ENCODE measurements at regions not wholly inside any gene's neighbourhood (a gene's known extent, or its start where the extent isn't known, plus 50 kb on each side); places are given as distances from the start of the nearest gene placed in this dataset.

DNA sequence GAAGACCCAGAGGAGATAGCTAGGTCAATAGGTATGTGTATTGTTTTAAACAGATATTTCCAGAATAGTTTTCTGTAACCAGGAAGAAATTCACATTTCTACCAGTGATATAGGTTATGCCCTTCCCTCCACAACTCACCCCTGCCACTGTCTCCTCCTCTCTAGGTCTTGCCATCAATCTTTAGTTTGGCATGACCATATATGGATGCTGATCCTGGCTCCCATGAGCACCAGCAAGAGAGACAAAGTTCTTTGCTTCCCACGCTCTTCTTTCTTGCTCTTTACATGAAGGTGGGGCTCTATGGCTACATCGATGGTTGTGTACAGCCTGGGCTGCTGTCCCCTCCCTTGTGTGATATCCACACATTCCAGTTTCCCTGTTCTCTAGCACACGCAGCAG lies 459.4 kb upstream of the ID4 start (continued):
- TF ChIP-seq, protein P1, sequence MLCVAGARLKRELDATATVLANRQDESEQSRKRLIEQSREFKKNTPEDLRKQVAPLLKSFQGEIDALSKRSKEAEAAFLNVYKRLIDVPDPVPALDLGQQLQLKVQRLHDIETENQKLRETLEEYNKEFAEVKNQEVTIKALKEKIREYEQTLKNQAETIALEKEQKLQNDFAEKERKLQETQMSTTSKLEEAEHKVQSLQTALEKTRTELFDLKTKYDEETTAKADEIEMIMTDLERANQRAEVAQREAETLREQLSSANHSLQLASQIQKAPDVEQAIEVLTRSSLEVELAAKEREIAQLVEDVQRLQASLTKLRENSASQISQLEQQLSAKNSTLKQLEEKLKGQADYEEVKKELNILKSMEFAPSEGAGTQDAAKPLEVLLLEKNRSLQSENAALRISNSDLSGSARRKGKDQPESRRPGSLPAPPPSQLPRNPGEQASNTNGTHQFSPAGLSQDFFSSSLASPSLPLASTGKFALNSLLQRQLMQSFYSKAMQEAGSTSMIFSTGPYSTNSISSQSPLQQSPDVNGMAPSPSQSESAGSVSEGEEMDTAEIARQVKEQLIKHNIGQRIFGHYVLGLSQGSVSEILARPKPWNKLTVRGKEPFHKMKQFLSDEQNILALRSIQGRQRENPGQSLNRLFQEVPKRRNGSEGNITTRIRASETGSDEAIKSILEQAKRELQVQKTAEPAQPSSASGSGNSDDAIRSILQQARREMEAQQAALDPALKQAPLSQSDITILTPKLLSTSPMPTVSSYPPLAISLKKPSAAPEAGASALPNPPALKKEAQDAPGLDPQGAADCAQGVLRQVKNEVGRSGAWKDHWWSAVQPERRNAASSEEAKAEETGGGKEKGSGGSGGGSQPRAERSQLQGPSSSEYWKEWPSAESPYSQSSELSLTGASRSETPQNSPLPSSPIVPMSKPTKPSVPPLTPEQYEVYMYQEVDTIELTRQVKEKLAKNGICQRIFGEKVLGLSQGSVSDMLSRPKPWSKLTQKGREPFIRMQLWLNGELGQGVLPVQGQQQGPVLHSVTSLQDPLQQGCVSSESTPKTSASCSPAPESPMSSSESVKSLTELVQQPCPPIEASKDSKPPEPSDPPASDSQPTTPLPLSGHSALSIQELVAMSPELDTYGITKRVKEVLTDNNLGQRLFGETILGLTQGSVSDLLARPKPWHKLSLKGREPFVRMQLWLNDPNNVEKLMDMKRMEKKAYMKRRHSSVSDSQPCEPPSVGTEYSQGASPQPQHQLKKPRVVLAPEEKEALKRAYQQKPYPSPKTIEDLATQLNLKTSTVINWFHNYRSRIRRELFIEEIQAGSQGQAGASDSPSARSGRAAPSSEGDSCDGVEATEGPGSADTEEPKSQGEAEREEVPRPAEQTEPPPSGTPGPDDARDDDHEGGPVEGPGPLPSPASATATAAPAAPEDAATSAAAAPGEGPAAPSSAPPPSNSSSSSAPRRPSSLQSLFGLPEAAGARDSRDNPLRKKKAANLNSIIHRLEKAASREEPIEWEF (IDR thresholded peaks at IDR 0.05; ENCODE audit: insufficient replicate concordance, low read depth, low read length) = no peak
- TF ChIP-seq POLR2A (IDR thresholded peaks at IDR 0.05; ENCODE audit: low read depth, low read length) (no peak), BMI1 (IDR thresholded peaks at IDR 0.05; ENCODE audit: borderline replicate concordance) (no peak), ZBED1 (IDR thresholded peaks at IDR 0.05; ENCODE audit: borderline replicate concordance) (no peak), TAF1 (IDR thresholded peaks at IDR 0.05; ENCODE audit: borderline replicate concordance, low read depth, low read length) (no peak)

DNA sequence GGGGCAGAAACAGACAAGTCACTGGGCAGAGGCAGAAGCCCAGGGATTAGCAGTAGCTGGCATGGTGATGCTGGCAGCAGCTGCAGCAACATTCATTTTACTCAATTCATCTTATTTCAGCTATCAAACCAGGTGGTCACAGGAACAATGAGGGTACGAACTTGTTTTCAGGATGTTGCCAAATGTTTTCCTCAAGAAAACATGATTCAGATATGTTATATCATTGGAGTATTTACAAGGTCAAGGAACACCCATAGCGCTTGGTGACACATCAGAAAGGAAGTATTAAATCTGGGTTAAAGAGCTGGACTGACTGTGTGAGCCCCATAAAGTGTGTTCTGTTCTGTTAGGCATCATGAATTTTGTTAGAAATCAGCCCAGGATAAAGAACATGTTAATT lies 456.9 kb upstream of the ID4 start:
- BruUV-seq (replicated peaks) = no TSS peak
- no peak overlapping the region for H3K9ac ChIP-seq (ENCODE audit: control insufficient read depth, insufficient read depth, low read length)
- in situ Hi-C loops (cut with MboI) = no loop called here
- H2AFZ ChIP-seq (ENCODE audit: control insufficient read depth, low read depth, low read length) = no peak overlapping the region
- H3K4me2 ChIP-seq (ENCODE audit: control insufficient read depth, insufficient read depth) = no peak overlapping the region
- ChIA-PET CTCF (no interaction called here), POLR2A (no interaction called here), RAD21 (ENCODE audit: unreplicated experiment) (no interaction called here), SMC1A (ENCODE audit: uncharacterized antibody, unreplicated experiment) (no interaction called here)
- H3K27me3 ChIP-seq (replicated peaks in 1 of 2; ENCODE audit: control insufficient read depth in 2 of 2, insufficient read depth in 2 of 2, low read length in 1 of 2) = no peaks in the 10 kb centered on the region
- no peaks in the 10 kb centered on the region for H3K4me1 ChIP-seq (ENCODE audit: control insufficient read depth, insufficient read depth, low read length)
- WGBS (ENCODE audit: insufficient coverage, insufficient replicate concordance, low lambda C conversion rate, missing lambda C conversion rate) = 26% methylated on average over 2 of the region's 2 CpGs
- H3K4me3 ChIP-seq = no peak overlapping the region
- no peaks in the 10 kb centered on the region for H4K20me1 ChIP-seq (ENCODE audit: control insufficient read depth, insufficient read depth)
- intact Hi-C loops (cut with micrococcal nuclease; ENCODE audit: unreplicated experiment) = no loop called here
- no peak for TF ChIP-seq CHD1 (IDR thresholded peaks at IDR 0.05; ENCODE audit: low read depth, low read length)
- TF ChIP-seq, protein P2, sequence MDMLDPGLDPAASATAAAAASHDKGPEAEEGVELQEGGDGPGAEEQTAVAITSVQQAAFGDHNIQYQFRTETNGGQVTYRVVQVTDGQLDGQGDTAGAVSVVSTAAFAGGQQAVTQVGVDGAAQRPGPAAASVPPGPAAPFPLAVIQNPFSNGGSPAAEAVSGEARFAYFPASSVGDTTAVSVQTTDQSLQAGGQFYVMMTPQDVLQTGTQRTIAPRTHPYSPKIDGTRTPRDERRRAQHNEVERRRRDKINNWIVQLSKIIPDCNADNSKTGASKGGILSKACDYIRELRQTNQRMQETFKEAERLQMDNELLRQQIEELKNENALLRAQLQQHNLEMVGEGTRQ (IDR thresholded peaks at IDR 0.05; ENCODE audit: borderline replicate concordance, low read depth, low read length) = no peak
- TF ChIP-seq, protein P3, sequence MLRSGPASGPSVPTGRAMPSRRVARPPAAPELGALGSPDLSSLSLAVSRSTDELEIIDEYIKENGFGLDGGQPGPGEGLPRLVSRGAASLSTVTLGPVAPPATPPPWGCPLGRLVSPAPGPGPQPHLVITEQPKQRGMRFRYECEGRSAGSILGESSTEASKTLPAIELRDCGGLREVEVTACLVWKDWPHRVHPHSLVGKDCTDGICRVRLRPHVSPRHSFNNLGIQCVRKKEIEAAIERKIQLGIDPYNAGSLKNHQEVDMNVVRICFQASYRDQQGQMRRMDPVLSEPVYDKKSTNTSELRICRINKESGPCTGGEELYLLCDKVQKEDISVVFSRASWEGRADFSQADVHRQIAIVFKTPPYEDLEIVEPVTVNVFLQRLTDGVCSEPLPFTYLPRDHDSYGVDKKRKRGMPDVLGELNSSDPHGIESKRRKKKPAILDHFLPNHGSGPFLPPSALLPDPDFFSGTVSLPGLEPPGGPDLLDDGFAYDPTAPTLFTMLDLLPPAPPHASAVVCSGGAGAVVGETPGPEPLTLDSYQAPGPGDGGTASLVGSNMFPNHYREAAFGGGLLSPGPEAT (IDR thresholded peaks at IDR 0.05; ENCODE audit: low read depth) = no peak
- no peak overlapping the region for H3K27ac ChIP-seq (ENCODE audit: control insufficient read depth, insufficient read depth)
- FAIRE-seq (no peak), DNase-seq (ENCODE audit: low read depth, low spot score) (no peak), ATAC-seq (no peak)
- no peaks in the 10 kb centered on the region for H3K36me3 ChIP-seq (ENCODE audit: control insufficient read depth in 2 of 2, insufficient read depth in 2 of 2, low read length in 1 of 2)
- H3K79me2 ChIP-seq (ENCODE audit: control insufficient read depth, insufficient read depth, low read length) = no peaks in the 10 kb centered on the region
- H3K9me3 ChIP-seq (replicated peaks; ENCODE audit: control insufficient read depth, insufficient read depth, low read length) = no peaks in the 10 kb centered on the region

Measured in GM12878 (cell line).